ENCODE measurements at regions not wholly inside any gene's neighbourhood (a gene's known extent, or its start where the extent isn't known, plus 50 kb on each side); places are given as distances from the start of the nearest gene placed in this dataset.

- TF ChIP-seq POLR2AphosphoS5 (IDR thresholded peaks at IDR 0.05) (no peak), POLR2A (IDR thresholded peaks at IDR 0.05) (no peak), CTCF (IDR thresholded peaks at IDR 0.05) (no peak)
These were observed 120.8 kb upstream of the SULT1C3 start for GRCh38 chr2:108118996-108119395.

GRCh38 chr2:108119492-108119891, 120.3 kb upstream of the SULT1C3 start:
- Histone ChIP-seq H3K4me3 (no peak overlapping the region), H3K36me3 (no peaks in the 10 kb centered on the region), H3K27ac (no peak overlapping the region), H3K9me3 (no peaks in the 10 kb centered on the region), H3K4me1 (no peaks in the 10 kb centered on the region), H3K27me3 (no peaks in the 10 kb centered on the region)
- TF ChIP-seq POLR2A (IDR thresholded peaks at IDR 0.05), result no peak
- no peak for TF ChIP-seq CTCF (IDR thresholded peaks at IDR 0.05)
- no peak for TF ChIP-seq POLR2AphosphoS5 (IDR thresholded peaks at IDR 0.05)
- no peak for DNase-seq (ENCODE audit: low spot score in 2 of 2)
- intact Hi-C loops (cut with DNase I; ENCODE audit: low total_unique reads), result no loop called here

More at GRCh38 chr2:108118996-108119395, 120.8 kb upstream of the SULT1C3 start:
- H3K4me3 ChIP-seq, result no peak overlapping the region
- intact Hi-C loops (cut with DNase I; ENCODE audit: low total_unique reads), result no loop called here
- DNase-seq (ENCODE audit: low spot score in 2 of 2), result no peak
- H3K4me1 ChIP-seq, result no peaks in the 10 kb centered on the region
- H3K27ac ChIP-seq, result no peak overlapping the region
- H3K36me3 ChIP-seq, result no peaks in the 10 kb centered on the region
- H3K27me3 ChIP-seq, result no peaks in the 10 kb centered on the region
- no peaks in the 10 kb centered on the region for H3K9me3 ChIP-seq

GRCh38 chr2:108124736-108125495, 114.9 kb upstream of the SULT1C3 start:
- Histone ChIP-seq H3K27ac (no peak overlapping the region), H3K4me1 (no peaks in the 10 kb centered on the region), H3K36me3 (no peaks in the 10 kb centered on the region), H3K9me3 (no peaks in the 10 kb centered on the region), H3K27me3 (no peaks in the 10 kb centered on the region), H3K4me3 (no peak overlapping the region)
- TF ChIP-seq POLR2A (IDR thresholded peaks at IDR 0.05) (no peak), POLR2AphosphoS5 (IDR thresholded peaks at IDR 0.05) (no peak), CTCF (IDR thresholded peaks at IDR 0.05) (no peak)
- intact Hi-C loops (cut with DNase I; ENCODE audit: low total_unique reads), result no loop called here
- no peak for DNase-seq (ENCODE audit: low spot score in 2 of 2)

GRCh38 chr2:108125581-108125980, 114.2 kb upstream of the SULT1C3 start:
- no peaks in the 10 kb centered on the region for H3K4me1 ChIP-seq
- H3K27me3 ChIP-seq, result no peaks in the 10 kb centered on the region
- TF ChIP-seq POLR2A (IDR thresholded peaks at IDR 0.05) (no peak), POLR2AphosphoS5 (IDR thresholded peaks at IDR 0.05) (no peak), CTCF (IDR thresholded peaks at IDR 0.05) (no peak)
- no peak overlapping the region for H3K27ac ChIP-seq
- intact Hi-C loops (cut with DNase I; ENCODE audit: low total_unique reads), result no loop called here
- DNase-seq (ENCODE audit: low spot score in 2 of 2), result no peak
- H3K36me3 ChIP-seq, result no peaks in the 10 kb centered on the region
- H3K4me3 ChIP-seq, result no peak overlapping the region
- no peaks in the 10 kb centered on the region for H3K9me3 ChIP-seq

GRCh38 chr2:108128249-108128648, 111.5 kb upstream of the SULT1C3 start:
- intact Hi-C loops (cut with DNase I; ENCODE audit: low total_unique reads), result no loop called here
- H3K9me3 ChIP-seq, result no peaks in the 10 kb centered on the region
- H3K4me1 ChIP-seq, result no peaks in the 10 kb centered on the region
- H3K27ac ChIP-seq, result no peak overlapping the region
- no peak for TF ChIP-seq CTCF (IDR thresholded peaks at IDR 0.05)
- TF ChIP-seq POLR2AphosphoS5 (IDR thresholded peaks at IDR 0.05), result no peak
- no peak for TF ChIP-seq POLR2A (IDR thresholded peaks at IDR 0.05)
- H3K27me3 ChIP-seq, result no peaks in the 10 kb centered on the region
- no peak overlapping the region for H3K4me3 ChIP-seq
- no peak for DNase-seq (ENCODE audit: low spot score in 2 of 2)
- H3K36me3 ChIP-seq, result no peaks in the 10 kb centered on the region
